GM12892 (cell line): ENCODE measurements at regions not wholly inside any gene's neighbourhood (a gene's known extent, or its start where the extent isn't known, plus 50 kb on each side); places are given as distances from the start of the nearest gene placed in this dataset.

ENCODE experiments used
- POLR2A ChIP-seq: IDR thresholded peaks from 2 replicates; pipeline ENCODE4 v1.6.1; 2011; ENCODE audit warnings: low read depth, low read length, control low read depth
- POLR2AphosphoS5 ChIP-seq: IDR thresholded peaks from 2 replicates; pipeline ENCODE4 v1.6.1; 2011; ENCODE audit warnings: low read depth, low read length, control low read depth

GRCh38 chr1:93743465-93743864 is 61.8 kb upstream of the BCAR3 start:
- no peak for TF ChIP-seq POLR2A
- TF ChIP-seq POLR2AphosphoS5: no peak
